IPS-20b (cell line): ENCODE measurements at regions not wholly inside any gene's neighbourhood (a gene's known extent, or its start where the extent isn't known, plus 50 kb on each side); places are given as distances from the start of the nearest gene placed in this dataset.
"Not testable (repeated sequence)": the region's sequence is repeated elsewhere in the genome, so short reads cannot be mapped to it uniquely, and the experiment has no call there.

Experiments
- H3K27ac ChIP-seq: one replicate; pipeline ENCODE4 v1.5.1; 2013; ENCODE audit warnings: low read length
- H3K27me3 ChIP-seq: 2 replicates; pipeline ENCODE4 v1.6.1; 2013; ENCODE audit warnings: mild to moderate bottlenecking, low read length, inconsistent platforms; ENCODE audit not compliant: insufficient read depth
- H3K36me3 ChIP-seq: 2 replicates; pipeline ENCODE4 v1.6.1; 2013; ENCODE audit warnings: low read depth, mild to moderate bottlenecking, inconsistent platforms, low read length, moderate library complexity; ENCODE audit not compliant: insufficient read depth
- H3K4me1 ChIP-seq: 2 replicates; pipeline ENCODE4 v1.6.1; 2013; ENCODE audit warnings: mild to moderate bottlenecking, control low read depth, inconsistent platforms, low read length, moderate library complexity; ENCODE audit not compliant: insufficient read depth
- H3K4me3 ChIP-seq: 2 replicates; pipeline ENCODE4 v1.5.1; 2013; ENCODE audit warnings: mild to moderate bottlenecking, low read length, inconsistent platforms
- H3K9ac ChIP-seq: 2 replicates; pipeline ENCODE4 v1.6.1; 2013; ENCODE audit warnings: low read depth, mild to moderate bottlenecking, inconsistent platforms, low read length, moderate library complexity
- H3K9me3 ChIP-seq: 2 replicates; pipeline ENCODE4 v1.6.1; 2013; ENCODE audit warnings: mild to moderate bottlenecking, low read depth, low read length, inconsistent platforms; ENCODE audit not compliant: insufficient read depth

DNA sequence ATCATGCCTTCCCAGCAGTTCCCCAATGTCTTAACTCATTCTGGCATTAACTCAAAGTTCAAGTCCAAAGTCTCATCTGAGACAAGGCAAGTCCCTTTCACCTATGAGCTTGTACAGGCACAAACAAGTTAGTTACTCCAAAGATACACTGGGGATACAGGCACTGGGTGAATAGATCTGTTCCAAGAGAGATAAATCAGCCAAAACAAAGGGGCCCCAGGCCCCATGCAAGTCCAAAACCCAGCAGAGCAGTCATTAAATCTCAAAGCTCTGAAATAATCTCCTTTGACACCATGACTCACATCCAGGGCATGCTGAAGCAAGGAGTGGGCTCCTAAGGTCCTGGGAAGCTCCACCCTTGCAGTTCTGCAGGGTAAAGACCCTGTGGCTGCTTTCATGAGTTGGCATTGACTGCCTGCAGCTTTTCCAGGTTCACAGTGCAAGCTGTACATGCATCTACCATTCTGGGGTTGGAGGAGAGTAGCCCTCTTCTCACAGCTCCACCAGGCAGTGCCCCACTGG lies 332.2 kb upstream of the KIF2B start:
- no peak overlapping the region for H3K4me3 ChIP-seq
- no peaks in the 10 kb centered on the region for H3K9me3 ChIP-seq
- no peaks in the 10 kb centered on the region for H3K4me1 ChIP-seq
- H3K27ac ChIP-seq: no peak overlapping the region
- H3K36me3 ChIP-seq: no peaks in the 10 kb centered on the region
- H3K9ac ChIP-seq: no peak overlapping the region
- H3K27me3 ChIP-seq: no peaks in the 10 kb centered on the region

DNA sequence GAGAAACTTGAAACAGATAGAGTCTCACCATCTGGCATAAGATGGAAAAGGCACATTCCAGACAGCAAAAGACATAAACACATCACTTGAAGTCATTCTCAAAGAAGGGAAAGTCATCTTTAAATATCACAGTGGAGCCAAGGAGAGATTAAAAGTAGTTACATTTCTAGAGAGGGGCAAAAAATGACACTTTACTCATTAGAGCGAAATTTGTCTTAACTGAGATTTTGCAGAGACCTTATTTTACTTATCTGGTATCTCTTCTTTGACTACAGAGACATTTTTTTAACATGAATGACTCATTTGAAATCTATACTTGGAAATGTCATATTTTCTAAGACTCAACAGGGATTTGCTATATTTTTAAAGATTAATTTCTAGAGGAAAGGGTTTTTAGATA lies 339.0 kb upstream of the KIF2B start:
- H3K27me3 ChIP-seq: no peaks in the 10 kb centered on the region
- no peaks in the 10 kb centered on the region for H3K36me3 ChIP-seq
- H3K9me3 ChIP-seq: no peaks in the 10 kb centered on the region

DNA sequence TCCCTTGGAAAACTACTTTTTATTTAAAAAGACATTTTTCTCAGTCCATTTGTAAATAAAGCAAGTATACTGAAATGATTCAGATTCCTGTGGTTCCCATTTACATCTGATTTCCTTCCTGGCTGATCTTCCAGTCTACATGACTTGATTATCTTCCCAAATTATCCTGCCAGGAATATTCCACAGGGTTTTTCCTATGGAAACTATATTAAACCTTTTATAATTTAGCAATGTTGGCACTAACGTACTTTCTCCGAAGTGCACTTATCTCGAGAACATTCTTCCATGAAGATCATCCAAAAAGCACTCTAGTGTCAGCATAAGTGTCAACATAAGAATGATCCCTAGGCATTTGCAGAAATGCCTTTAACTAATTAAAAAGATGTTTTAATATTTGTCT lies 347.7 kb upstream of the KIF2B start:
- Histone ChIP-seq H3K36me3 (no peaks in the 10 kb centered on the region; the same call in 1 of the 2 replicates), H3K27me3 (no peaks in the 10 kb centered on the region), H3K4me1 (no peaks in the 10 kb centered on the region), H3K4me3 (no peak overlapping the region), H3K27ac (no peak overlapping the region), H3K9me3 (no peaks in the 10 kb centered on the region; the same call in 1 of the 2 replicates), H3K9ac (no peak overlapping the region)

More for the DNA sequence above, 339.0 kb upstream of the KIF2B start:
- Histone ChIP-seq H3K4me1 (no peaks in the 10 kb centered on the region), H3K9ac (no peak overlapping the region), H3K4me3 (no peak overlapping the region), H3K27ac (no peak overlapping the region)

DNA sequence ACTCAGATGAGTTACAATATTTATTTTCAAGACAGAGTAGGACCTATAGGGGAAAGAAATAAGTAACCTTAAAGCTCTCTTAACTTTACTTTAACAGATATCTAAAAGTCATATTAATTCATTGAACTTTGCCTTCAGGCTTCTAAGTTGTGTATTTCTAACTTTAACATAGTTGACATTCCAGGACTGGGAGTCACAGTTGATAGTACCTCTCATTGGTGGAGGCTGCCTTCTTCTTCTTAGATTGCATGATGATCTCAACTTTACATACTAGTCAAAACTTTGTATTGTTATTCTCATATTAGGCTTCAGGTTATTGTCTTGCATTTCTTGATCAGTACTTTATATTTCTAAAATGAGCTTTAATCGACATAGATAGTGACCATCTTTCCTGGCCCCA lies 350.1 kb upstream of the KIF2B start:
- Histone ChIP-seq H3K27ac (no peak overlapping the region), H3K4me1 (no peaks in the 10 kb centered on the region), H3K9me3 (peaks cover 6% of the 10 kb centered on the region), H3K4me3 (no peak overlapping the region), H3K36me3 (no peaks in the 10 kb centered on the region; the same call in 1 of the 2 replicates), H3K9ac (no peak overlapping the region), H3K27me3 (no peaks in the 10 kb centered on the region)

DNA sequence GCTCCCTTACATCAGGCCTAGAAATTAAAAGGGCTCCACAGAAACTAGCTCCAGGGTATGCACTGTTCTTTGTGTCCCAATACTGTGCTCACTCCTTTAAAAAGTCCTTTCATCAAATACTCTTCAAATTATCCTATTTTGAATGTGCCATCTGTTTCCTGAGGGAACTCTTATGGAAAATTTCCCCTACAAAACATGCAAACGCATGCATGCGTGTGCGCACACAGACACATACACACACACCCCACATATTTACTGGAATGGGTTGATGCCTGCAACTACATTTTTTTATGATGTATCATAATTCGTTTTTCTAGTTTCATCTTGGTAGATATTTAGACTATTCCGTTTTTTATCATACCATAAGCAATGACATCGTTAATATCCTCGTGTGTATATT lies 351.2 kb upstream of the KIF2B start:
- H3K9ac ChIP-seq: no peak overlapping the region
- H3K27me3 ChIP-seq: no peaks in the 10 kb centered on the region
- no peak overlapping the region for H3K27ac ChIP-seq
- H3K4me3 ChIP-seq: no peak overlapping the region
- no peaks in the 10 kb centered on the region; the same call in 1 of the 2 replicates for H3K36me3 ChIP-seq
- peaks cover 6% of the 10 kb centered on the region for H3K9me3 ChIP-seq
- H3K4me1 ChIP-seq: no peaks in the 10 kb centered on the region

DNA sequence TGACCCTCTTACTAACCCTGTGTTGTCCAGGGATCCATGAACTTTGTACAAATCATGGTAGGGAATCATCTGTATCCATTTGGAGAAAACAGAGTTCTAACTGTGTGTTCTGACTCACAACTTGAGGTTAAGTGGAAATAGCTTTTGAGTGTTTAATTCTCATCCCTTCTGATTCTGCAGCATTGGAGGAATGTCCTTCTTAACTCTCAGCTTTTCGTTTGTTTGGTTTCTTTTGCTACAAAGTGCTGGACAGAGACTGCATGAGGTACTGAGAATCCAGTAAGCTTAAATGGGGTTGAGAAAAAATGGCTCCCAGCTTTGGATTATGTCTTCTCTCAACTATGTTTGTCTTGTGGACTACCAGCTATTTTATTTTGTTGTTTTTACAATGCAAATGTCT lies 352.1 kb upstream of the KIF2B start:
- no peaks in the 10 kb centered on the region for H3K4me1 ChIP-seq
- H3K27me3 ChIP-seq: no peaks in the 10 kb centered on the region
- peaks cover 6% of the 10 kb centered on the region for H3K9me3 ChIP-seq
- H3K27ac ChIP-seq: no peak overlapping the region
- no peak overlapping the region for H3K4me3 ChIP-seq
- no peaks in the 10 kb centered on the region; the same call in 1 of the 2 replicates for H3K36me3 ChIP-seq
- H3K9ac ChIP-seq: no peak overlapping the region

DNA sequence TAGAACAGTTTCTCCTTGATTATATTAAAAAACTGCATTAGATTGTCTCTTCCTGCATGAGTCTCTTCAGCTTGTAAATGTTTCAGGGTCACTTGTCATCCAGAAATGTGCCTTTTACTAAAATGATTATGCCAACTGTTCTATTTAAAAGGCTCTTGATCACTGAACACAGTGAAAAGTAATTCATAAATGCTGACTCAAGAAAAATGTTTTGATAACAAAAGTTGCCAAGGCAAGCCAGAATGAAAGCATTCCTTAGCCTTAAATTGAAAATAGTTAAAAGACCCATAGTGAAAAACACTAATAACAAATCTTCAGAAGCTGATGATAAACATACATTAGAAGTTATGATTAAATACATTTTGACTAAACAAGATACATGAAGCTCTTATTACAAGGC lies 356.0 kb upstream of the KIF2B start:
- no peak overlapping the region for H3K4me3 ChIP-seq
- no peaks in the 10 kb centered on the region for H3K36me3 ChIP-seq
- no peak overlapping the region for H3K27ac ChIP-seq
- peaks cover 6% of the 10 kb centered on the region for H3K9me3 ChIP-seq
- no peak overlapping the region for H3K9ac ChIP-seq
- H3K27me3 ChIP-seq: no peaks in the 10 kb centered on the region
- no peaks in the 10 kb centered on the region for H3K4me1 ChIP-seq

DNA sequence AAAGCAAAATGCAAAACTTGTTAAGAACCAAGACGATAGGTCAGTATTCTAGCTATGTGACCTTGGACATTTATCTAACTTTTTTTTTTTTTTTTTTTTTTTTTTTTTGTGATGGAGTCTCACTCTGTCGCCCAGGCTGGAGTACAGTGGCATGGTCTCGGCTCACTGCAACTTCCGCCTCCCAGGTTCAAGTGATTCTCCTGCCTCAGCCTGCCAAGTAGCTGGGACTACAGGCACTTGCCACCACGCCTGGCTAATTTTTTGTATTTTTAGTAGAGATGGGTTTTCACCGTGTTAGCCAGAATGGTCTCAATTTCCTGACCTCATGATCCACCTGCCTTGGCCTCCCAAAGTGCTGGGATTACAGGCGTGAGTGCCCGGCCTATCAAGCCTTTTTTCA lies 358.3 kb upstream of the KIF2B start:
- H3K4me1 ChIP-seq, H3K27me3 ChIP-seq: not testable (repeated sequence)

DNA sequence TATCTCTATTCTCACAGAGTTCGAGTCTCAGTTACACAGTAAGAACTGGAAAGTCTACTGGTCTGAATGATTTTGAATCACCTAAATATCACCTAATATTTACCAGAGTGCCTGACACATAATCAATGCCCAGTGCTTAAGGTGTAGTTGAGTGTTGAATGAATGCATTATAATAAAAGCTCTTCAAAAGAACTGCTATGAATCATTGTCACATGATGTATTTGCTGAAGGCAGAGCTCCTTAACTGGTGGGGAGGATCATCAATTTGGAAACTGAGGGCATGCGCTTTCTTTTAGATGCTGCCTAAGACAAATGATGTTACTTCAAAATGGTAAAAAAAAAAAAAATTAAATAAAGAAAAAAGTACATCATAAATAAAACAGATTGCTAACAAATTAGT lies 359.4 kb upstream of the KIF2B start:
- Histone ChIP-seq H3K27me3 (no peaks in the 10 kb centered on the region), H3K4me3 (no peak overlapping the region), H3K27ac (no peak overlapping the region), H3K36me3 (peaks cover 10% of the 10 kb centered on the region; the same call in 1 of the 2 replicates), H3K4me1 (no peaks in the 10 kb centered on the region), H3K9ac (no peak overlapping the region), H3K9me3 (peaks cover 20% of the 10 kb centered on the region)

More for the DNA sequence above, 358.3 kb upstream of the KIF2B start:
- H3K36me3 ChIP-seq, H3K27ac ChIP-seq, H3K4me3 ChIP-seq, H3K9ac ChIP-seq: not testable (repeated sequence)
- peaks cover 15% of the 10 kb centered on the region for H3K9me3 ChIP-seq

DNA sequence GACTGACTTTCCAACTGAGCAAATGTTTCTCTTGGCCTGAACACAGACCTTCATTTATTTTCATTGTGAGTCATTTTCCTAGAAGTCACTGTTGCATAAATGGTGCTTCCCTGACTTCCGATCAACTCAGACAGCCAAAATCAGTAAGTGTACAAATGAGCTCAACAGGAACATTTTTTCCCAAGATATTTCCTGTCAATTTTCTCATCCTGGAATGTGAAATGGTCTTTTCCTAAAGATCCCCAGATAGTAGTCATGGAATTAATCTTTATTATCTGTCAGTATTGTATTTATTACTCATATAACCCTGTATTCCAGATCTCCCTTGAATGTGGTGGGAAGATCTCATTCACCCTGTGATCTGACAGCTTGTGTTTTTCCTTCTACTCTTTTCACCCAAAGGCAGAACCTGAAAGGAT lies 360.3 kb upstream of the KIF2B start:
- peaks cover 30% of the 10 kb centered on the region for H3K9me3 ChIP-seq

DNA sequence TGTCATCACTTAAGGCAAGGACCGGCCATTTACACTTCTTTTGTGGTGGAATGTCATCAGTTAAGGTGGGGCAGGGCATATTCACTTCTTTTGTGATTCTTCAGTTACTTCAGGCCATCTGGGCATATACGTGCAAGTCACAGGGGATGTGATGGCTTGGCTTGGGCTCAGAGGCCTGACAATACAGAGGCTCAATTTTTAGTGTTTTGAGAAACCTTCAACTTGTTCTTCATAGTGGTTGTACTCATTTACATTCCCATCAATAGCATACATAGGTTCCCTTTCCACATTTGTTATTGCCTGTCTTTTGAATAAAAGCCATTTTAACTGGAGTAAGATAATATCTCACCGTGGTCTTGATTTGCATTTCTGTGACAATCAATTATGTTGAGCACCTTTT lies 366.8 kb upstream of the KIF2B start:
- not testable (repeated sequence) for H3K27me3 ChIP-seq, H3K27ac ChIP-seq
- H3K4me3 ChIP-seq: peak overlapping the region; percentile 32; the same call in 1 of the 2 replicates
- H3K4me1 ChIP-seq: peaks cover 24% of the 10 kb centered on the region; the same call in 1 of the 2 replicates
- H3K9ac ChIP-seq: peak overlapping the region; percentile 44; the same call in 1 of the 2 replicates
- H3K36me3 ChIP-seq: peaks cover 20% of the 10 kb centered on the region; the same call in 1 of the 2 replicates
- H3K9me3 ChIP-seq: peaks cover 34% of the 10 kb centered on the region

More for the DNA sequence above, 360.3 kb upstream of the KIF2B start:
- no peak overlapping the region for H3K27ac ChIP-seq
- peaks cover 20% of the 10 kb centered on the region; the same call in 1 of the 2 replicates for H3K36me3 ChIP-seq
- no peak overlapping the region for H3K4me3 ChIP-seq
- H3K4me1 ChIP-seq: no peaks in the 10 kb centered on the region
- H3K27me3 ChIP-seq: no peaks in the 10 kb centered on the region
- H3K9ac ChIP-seq: no peak overlapping the region

DNA sequence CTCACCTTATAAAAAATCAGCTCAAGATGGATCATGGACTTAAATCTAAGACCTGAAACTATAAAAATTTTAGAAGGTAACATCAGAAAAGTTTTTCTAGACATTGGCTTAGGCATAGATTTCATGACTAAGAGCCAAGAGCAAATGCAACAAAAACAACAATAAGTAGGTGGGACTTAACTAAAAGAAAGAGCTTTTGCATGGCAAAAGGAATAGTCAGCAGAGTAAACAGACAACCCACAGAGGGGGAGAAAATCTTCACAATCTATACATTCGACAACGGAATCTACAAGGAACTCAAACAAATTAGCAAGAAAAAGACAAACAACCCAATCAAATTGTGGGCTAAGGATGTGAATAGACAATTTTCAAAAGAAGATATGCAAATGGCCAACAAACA lies 368.4 kb upstream of the KIF2B start:
- Histone ChIP-seq H3K36me3 (peaks cover 15% of the 10 kb centered on the region; the same call in 1 of the 2 replicates), H3K4me1 (peaks cover 24% of the 10 kb centered on the region; the same call in 1 of the 2 replicates), H3K27me3 (no peaks in the 10 kb centered on the region), H3K9ac (peak overlapping the region; percentile 45), H3K27ac (peak overlapping the region; percentile 65), H3K4me3 (peak overlapping the region; percentile 43; the same call in 1 of the 2 replicates), H3K9me3 (peaks cover 24% of the 10 kb centered on the region)
